Bronchial epithelial cell (primary cell): ENCODE measurements at regions not wholly inside any gene's neighbourhood (a gene's known extent, or its start where the extent isn't known, plus 50 kb on each side); places are given as distances from the start of the nearest gene placed in this dataset.

Experiments
- DNase-seq: peaks from one replicate; pipeline ENCODE4 v3.0.0-alpha.2; 2010; ENCODE audit warnings: low read depth
- FAIRE-seq: peaks from 2 replicates; lab custom pipeline; 2011; peaks lifted over from hg19 to GRCh38; lab: Jason Lieb, UNC
- H3K27me3 ChIP-seq: 2 replicates; pipeline ENCODE4 v1.5.1; 2011; ENCODE audit warnings: low read length; ENCODE audit not compliant: control insufficient read depth, insufficient read depth
- H3K36me3 ChIP-seq: 2 replicates; pipeline ENCODE4 v1.5.1; 2011; ENCODE audit warnings: low read length; ENCODE audit not compliant: control insufficient read depth, insufficient read depth
- H3K4me3 ChIP-seq: 2 replicates; pipeline ENCODE4 v1.5.1; 2011; ENCODE audit warnings: mild to moderate bottlenecking, low read depth, low read length, control low read depth
- TF ChIP-seq, protein P1 (sequence below): IDR thresholded peaks from 2 replicates; pipeline ENCODE4 v1.5.1; 2011; ENCODE audit warnings: mild to moderate bottlenecking, moderate library complexity, low read length, control low read depth, inconsistent platforms; ENCODE audit not compliant: insufficient read depth, severe bottlenecking

DNA sequence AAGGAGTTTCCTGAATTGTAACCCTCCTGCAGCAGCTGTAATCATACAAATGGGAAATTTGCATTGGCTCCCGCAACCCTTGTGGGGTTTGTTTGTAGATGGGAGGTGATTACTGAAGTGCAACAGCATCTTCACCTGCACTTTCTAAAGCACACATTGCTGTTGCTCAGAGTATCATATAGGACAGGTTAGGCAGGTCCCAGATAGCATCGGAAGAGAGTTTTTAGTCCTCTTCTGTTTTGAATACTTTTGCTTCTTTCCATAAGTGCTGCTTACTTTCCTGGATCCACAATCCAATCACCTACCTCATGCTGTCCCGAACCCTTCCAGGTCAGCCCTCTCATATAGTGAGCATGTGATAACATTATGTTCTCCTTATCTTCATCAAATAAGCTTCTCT, 300.4 kb downstream of the PTPRC start:
- Histone ChIP-seq H3K4me3 (no peak overlapping the region), H3K36me3 (no peaks in the 10 kb centered on the region), H3K27me3 (no peaks in the 10 kb centered on the region)
- TF ChIP-seq, protein P1, sequence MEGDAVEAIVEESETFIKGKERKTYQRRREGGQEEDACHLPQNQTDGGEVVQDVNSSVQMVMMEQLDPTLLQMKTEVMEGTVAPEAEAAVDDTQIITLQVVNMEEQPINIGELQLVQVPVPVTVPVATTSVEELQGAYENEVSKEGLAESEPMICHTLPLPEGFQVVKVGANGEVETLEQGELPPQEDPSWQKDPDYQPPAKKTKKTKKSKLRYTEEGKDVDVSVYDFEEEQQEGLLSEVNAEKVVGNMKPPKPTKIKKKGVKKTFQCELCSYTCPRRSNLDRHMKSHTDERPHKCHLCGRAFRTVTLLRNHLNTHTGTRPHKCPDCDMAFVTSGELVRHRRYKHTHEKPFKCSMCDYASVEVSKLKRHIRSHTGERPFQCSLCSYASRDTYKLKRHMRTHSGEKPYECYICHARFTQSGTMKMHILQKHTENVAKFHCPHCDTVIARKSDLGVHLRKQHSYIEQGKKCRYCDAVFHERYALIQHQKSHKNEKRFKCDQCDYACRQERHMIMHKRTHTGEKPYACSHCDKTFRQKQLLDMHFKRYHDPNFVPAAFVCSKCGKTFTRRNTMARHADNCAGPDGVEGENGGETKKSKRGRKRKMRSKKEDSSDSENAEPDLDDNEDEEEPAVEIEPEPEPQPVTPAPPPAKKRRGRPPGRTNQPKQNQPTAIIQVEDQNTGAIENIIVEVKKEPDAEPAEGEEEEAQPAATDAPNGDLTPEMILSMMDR: no peak
- DNase-seq (no peak), FAIRE-seq (no peak)

DNA sequence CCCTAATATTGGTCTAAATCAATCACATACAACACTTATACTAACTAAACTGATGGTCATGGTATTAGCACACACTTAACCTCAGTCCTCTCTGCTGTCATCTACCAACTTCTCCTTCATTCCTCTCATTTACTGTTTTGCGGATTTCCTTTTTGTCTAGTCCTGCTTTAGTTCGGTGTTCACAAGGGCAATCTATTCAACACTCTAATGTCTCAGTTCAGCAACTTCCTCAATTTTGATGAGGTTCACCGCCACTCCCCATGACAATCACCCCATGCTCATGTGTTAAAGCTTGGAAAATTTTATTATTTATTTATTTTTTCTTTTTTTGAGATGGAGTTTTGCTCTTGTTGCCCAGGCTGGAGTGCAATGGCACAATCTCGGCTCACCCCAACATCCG, 301.1 kb downstream of the PTPRC start:
- TF ChIP-seq, protein P1: no peak
- DNase-seq: no peak
- Histone ChIP-seq H3K4me3 (no peak overlapping the region), H3K27me3 (no peaks in the 10 kb centered on the region), H3K36me3 (no peaks in the 10 kb centered on the region)
- FAIRE-seq: no peak

DNA sequence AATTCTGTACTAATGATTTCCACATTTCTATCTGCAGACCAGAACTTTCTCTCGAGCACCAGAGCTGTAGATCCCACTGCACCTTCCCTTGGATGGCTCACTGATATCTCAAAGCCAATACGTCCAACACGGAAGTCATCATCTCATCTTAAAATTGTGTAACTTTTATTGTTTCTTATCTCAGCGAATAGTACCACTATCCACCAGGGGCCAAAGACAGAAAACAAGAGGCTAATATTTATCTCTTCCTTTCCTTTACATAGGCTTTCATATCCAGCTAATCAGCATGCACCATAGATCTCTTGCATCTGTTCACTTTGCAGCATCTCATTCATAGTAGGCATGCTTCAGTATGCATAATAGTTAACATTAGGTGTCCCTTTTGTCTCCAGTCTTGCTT, 303.6 kb downstream of the PTPRC start:
- Histone ChIP-seq H3K36me3 (no peaks in the 10 kb centered on the region), H3K27me3 (no peaks in the 10 kb centered on the region), H3K4me3 (no peak overlapping the region)
- no peak for FAIRE-seq
- DNase-seq: no peak
- TF ChIP-seq, protein P1: no peak

DNA sequence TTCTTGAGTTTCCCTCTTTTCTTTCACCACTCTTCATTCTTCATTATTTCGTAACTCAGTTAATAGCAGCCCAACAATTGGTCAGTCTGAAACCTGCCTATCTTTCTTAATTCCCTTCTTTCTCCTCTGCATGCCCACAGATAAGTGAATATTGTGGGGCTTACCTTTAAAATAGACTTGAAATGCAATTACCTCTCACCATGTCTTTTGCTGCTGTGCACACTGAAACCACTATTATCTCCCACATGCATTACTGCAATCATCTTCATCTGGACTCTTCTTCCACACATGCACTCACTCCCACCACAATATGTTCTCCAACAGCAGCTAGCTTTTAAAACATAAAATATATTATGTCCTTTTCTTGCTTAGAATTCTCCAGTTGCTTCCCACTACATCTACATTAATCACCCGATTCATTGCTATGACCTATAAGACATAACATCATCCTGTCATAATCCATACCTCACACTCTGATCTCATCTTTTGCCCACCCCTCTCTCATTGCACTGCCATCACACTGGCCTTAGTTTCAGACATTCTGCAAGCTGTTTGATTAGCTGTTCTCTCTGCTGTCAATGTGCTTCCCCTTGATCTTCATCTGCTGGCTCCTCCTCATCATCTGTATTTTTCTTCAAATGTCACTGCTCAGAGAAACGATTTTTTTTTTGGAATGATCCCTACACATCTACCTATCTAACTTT, 304.8 kb downstream of the PTPRC start:
- H3K27me3 ChIP-seq: no peaks in the 10 kb centered on the region
- DNase-seq (no peak), FAIRE-seq (no peak)
- no peaks in the 10 kb centered on the region for H3K36me3 ChIP-seq
- no peak overlapping the region for H3K4me3 ChIP-seq
- TF ChIP-seq, protein P1: no peak

DNA sequence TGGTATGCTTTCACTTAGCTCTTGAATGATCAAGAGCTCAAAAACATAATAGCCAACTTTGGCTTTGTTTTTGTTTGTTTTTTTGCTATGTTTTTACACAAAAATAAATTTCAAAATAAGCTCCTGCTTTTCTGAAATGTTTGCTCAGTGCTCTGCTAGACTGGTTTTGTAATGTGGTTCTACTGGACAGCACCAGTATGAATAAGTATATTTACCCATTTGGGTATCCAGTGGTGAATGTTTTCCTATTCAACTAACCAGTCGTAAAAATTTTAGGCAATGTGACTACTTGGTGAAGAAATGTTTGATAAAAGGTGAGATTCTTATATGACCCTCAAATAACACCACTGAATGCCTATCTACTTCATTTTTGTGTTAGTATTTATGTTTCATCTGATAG, 308.6 kb downstream of the PTPRC start:
- no peaks in the 10 kb centered on the region for H3K36me3 ChIP-seq
- H3K4me3 ChIP-seq: no peak overlapping the region
- no peaks in the 10 kb centered on the region for H3K27me3 ChIP-seq
- DNase-seq (no peak), FAIRE-seq (no peak)
- TF ChIP-seq, protein P1: no peak
